A549 (cell line): ENCODE measurements at regions not wholly inside any gene's neighbourhood (a gene's known extent, or its start where the extent isn't known, plus 50 kb on each side); places are given as distances from the start of the nearest gene placed in this dataset.
A peak's percentile ranks its signal among the peaks of the same experiment; 100 is the strongest.

ENCODE experiments used
- CBX8 ChIP-seq: fragments of 200-600 bp; sonication (generic); IDR thresholded peaks from 2 replicates; pipeline ENCODE4 v1.6.1; 2016
- CTCF ChIP-seq: fragments of >200 bp; sonication (Bioruptor Twin); formaldehyde crosslinking; IDR thresholded peaks from 3 replicates; pipeline ENCODE4 v1.5.1; 2016
- EP300 ChIP-seq, 2 experiments: fragments of >200 bp; sonication (Bioruptor Twin); formaldehyde crosslinking; IDR thresholded peaks; 2 replicates in 1 of 2; 3 replicates in 1 of 2; pipeline ENCODE4 v1.6.1; 2016 to 2017
- ESRRA ChIP-seq: fragments of 150-350 bp; IDR thresholded peaks from 2 replicates; pipeline ENCODE4 v1.6.1; 2014; ENCODE audit warnings: mild to moderate bottlenecking, low read length, borderline replicate concordance
- KDM1A ChIP-seq: fragments of 200-600 bp; sonication (generic); IDR thresholded peaks from 2 replicates; pipeline ENCODE4 v1.6.1; 2016; ENCODE audit warnings: low read depth, mild to moderate bottlenecking
- NFE2L2 ChIP-seq: fragments of 150-350 bp; conservative IDR thresholded peaks from 2 replicates; pipeline ENCODE4 v1.6.1; 2014; ENCODE audit warnings: low read length
- NR3C1 ChIP-seq: fragments of >200 bp; sonication (Bioruptor Twin); formaldehyde crosslinking; IDR thresholded peaks from 3 replicates; pipeline ENCODE4 v1.6.1; 2017
- RAD21 ChIP-seq, 2 experiments: fragments of >200 bp in 1 of 2; sonication (Bioruptor Twin) in 1 of 2; formaldehyde crosslinking in 1 of 2; IDR thresholded peaks in 1 of 2; conservative IDR thresholded peaks in 1 of 2; 2 replicates in 1 of 2; 3 replicates in 1 of 2; pipeline ENCODE4 v1.6.1; 2012 to 2018; ENCODE audit warnings: inconsistent platforms in 1 of 2
- RNF2 ChIP-seq: fragments of 200-600 bp; sonication (generic); IDR thresholded peaks from 2 replicates; pipeline ENCODE4 v1.6.1; 2016; ENCODE audit warnings: low read depth, mild to moderate bottlenecking, antibody characterized with exemption, moderate library complexity, borderline replicate concordance
- SMC3 ChIP-seq: fragments of >200 bp; sonication (Bioruptor Twin); formaldehyde crosslinking; IDR thresholded peaks from 3 replicates; pipeline ENCODE4 v1.6.1; 2018; ENCODE audit warnings: inconsistent platforms
- TF ChIP-seq, protein P1 (sequence below): fragments of 250-450 bp; sonication (Bioruptor Pico); IDR thresholded peaks from 2 replicates; pipeline ENCODE4 v1.5.0; 2021; ENCODE audit warnings: mild to moderate bottlenecking, moderate library complexity, borderline replicate concordance

GRCh38 chr4:71270901-71271300 is 67.9 kb upstream of the SLC4A4 start:
- peak; percentile 40 for TF ChIP-seq CTCF
- TF ChIP-seq ESRRA, result no peak
- no peak for TF ChIP-seq NR3C1
- no peak for TF ChIP-seq KDM1A
- TF ChIP-seq SMC3, result peak; percentile 46
- TF ChIP-seq RNF2, result no peak
- no peak for TF ChIP-seq EP300 (IDR thresholded peaks at IDR 0.05)
- TF ChIP-seq RAD21 (conservative IDR thresholded peaks at IDR 0.05 in 1 of 2, IDR thresholded peaks at IDR 0.05 in 1 of 2), result peak; percentile 62 to 67
- TF ChIP-seq, protein P1, sequence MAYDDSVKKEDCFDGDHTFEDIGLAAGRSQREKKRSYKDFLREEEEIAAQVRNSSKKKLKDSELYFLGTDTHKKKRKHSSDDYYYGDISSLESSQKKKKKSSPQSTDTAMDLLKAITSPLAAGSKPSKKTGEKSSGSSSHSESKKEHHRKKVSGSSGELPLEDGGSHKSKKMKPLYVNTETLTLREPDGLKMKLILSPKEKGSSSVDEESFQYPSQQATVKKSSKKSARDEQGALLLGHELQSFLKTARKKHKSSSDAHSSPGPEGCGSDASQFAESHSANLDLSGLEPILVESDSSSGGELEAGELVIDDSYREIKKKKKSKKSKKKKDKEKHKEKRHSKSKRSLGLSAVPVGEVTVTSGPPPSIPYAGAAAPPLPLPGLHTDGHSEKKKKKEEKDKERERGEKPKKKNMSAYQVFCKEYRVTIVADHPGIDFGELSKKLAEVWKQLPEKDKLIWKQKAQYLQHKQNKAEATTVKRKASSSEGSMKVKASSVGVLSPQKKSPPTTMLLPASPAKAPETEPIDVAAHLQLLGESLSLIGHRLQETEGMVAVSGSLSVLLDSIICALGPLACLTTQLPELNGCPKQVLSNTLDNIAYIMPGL (CRISPR knock-in tag), result no peak
- no peak for TF ChIP-seq CBX8
- TF ChIP-seq NFE2L2, result no peak
